ENCODE measurements at regions not wholly inside any gene's neighbourhood (a gene's known extent, or its start where the extent isn't known, plus 50 kb on each side); places are given as distances from the start of the nearest gene placed in this dataset.

DNA sequence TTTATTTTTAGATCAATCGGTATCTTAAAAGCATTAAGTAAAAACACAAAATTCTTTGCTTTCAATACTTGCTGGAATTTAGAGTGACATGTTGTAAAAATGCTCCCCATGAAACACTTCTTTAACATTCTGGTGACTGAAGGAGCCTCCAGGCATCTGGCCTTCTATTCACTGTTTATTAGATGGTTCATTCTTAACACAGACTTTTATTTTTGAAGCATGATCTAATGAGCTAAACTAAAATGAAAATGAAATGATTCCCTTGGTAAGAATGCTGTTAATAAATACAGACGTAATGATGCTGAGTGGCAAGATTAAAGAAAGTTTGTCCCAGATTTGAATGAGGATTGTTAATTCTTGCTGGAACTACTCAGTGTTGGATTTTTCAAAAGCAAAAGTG is 698.4 kb downstream of the TENT5A start:
- H3K27me3 Mint-ChIP-seq: no peaks in the 10 kb centered on the region
- no peaks in the 10 kb centered on the region for H3K9me3 Mint-ChIP-seq
- no peaks in the 10 kb centered on the region for H3K36me3 Mint-ChIP-seq
- no peak overlapping the region for H3K27ac Mint-ChIP-seq
- H3K4me3 Mint-ChIP-seq: no peak overlapping the region
- H3K4me1 Mint-ChIP-seq (ENCODE audit: unreplicated experiment): no peaks in the 10 kb centered on the region
- no peak for DNase-seq (ENCODE audit: extremely low spot score, unreplicated experiment)
- TF ChIP-seq, protein P1, sequence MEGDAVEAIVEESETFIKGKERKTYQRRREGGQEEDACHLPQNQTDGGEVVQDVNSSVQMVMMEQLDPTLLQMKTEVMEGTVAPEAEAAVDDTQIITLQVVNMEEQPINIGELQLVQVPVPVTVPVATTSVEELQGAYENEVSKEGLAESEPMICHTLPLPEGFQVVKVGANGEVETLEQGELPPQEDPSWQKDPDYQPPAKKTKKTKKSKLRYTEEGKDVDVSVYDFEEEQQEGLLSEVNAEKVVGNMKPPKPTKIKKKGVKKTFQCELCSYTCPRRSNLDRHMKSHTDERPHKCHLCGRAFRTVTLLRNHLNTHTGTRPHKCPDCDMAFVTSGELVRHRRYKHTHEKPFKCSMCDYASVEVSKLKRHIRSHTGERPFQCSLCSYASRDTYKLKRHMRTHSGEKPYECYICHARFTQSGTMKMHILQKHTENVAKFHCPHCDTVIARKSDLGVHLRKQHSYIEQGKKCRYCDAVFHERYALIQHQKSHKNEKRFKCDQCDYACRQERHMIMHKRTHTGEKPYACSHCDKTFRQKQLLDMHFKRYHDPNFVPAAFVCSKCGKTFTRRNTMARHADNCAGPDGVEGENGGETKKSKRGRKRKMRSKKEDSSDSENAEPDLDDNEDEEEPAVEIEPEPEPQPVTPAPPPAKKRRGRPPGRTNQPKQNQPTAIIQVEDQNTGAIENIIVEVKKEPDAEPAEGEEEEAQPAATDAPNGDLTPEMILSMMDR (conservative IDR thresholded peaks at IDR 0.05): no peak

DNA sequence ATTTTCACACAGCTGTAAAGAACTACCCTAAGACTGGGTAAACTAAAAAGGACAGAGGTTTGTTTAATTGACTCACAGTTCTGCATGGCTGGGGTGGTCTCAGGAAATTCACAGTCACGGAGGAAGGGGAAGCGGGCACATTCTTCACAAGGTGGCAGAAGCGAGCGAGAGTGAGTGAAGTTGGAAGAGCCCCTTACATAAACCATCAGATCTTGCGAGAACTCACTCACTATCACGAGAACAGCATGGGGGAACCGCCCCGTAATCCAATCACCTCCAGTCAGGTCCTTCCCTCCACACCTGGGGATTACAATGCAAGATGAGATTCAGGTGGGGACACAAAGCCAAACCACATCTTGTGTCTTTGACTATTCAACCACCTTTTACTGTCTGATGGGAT is 700.5 kb downstream of the TENT5A start:
- Mint-ChIP-seq H3K36me3 (no peaks in the 10 kb centered on the region), H3K27me3 (no peaks in the 10 kb centered on the region), H3K27ac (no peak overlapping the region), H3K4me1 (ENCODE audit: unreplicated experiment) (no peaks in the 10 kb centered on the region), H3K9me3 (no peaks in the 10 kb centered on the region), H3K4me3 (no peak overlapping the region)
- TF ChIP-seq, protein P1 (conservative IDR thresholded peaks at IDR 0.05): no peak
- no peak for DNase-seq (ENCODE audit: extremely low spot score, unreplicated experiment)

DNA sequence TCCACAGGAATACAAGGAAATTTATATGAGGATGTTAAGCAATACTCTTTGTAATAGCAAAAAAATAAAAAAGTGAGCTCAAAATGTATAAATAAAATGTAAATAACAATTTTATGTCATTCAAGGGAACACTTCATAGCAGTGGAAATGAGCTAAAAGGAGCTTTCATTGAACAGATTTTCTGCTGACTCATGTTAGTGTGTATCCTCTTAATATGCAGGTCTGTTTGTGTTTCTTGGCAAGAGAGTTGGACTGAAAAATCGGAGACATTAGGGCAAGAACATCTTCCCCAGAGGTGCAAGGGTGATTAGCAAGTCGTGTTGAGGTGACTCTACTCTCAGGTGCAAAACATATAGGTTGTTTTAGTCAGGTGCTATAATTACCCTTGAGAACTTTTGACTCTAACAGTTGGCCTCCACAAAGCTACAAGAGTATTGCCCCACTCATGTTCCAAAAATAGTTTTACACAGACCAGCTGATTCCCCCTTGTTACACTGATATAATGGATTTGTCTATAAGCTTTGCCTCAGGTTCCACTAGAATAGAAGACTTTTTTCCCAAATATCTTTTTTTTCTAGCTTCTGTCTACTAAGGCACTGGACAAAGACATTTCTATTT is 702.9 kb downstream of the TENT5A start:
- no peaks in the 10 kb centered on the region for H3K4me1 Mint-ChIP-seq (ENCODE audit: unreplicated experiment)
- no peak for DNase-seq (ENCODE audit: extremely low spot score, unreplicated experiment)
- no peaks in the 10 kb centered on the region for H3K27me3 Mint-ChIP-seq
- no peaks in the 10 kb centered on the region for H3K36me3 Mint-ChIP-seq
- H3K4me3 Mint-ChIP-seq: no peak overlapping the region
- H3K27ac Mint-ChIP-seq: no peak overlapping the region
- no peaks in the 10 kb centered on the region for H3K9me3 Mint-ChIP-seq
- TF ChIP-seq, protein P1 (conservative IDR thresholded peaks at IDR 0.05): no peak

DNA sequence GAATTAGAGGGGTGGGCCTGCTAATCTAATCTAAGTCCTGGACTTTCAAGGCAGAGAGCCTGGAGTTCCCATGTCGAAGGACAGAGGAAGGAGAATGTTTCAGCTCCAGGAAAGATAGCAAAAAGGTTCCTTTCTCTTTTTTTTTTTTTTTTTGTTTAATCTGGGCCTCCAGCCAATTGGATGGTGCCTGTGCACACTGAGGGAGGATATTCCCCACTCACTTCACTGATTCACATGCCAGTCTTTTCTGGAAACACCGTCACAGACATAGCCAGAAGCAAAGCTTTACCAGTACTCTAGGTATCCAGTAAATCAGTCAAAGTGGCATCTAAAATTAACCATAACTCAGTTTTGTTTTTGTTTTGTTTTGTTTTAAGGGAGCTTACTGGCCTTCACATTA is 721.1 kb downstream of the TENT5A start:
- TF ChIP-seq, protein P1 (conservative IDR thresholded peaks at IDR 0.05): no peak
- no peaks in the 10 kb centered on the region for H3K9me3 Mint-ChIP-seq
- no peaks in the 10 kb centered on the region for H3K4me1 Mint-ChIP-seq (ENCODE audit: unreplicated experiment)
- H3K27me3 Mint-ChIP-seq: no peaks in the 10 kb centered on the region
- H3K36me3 Mint-ChIP-seq: no peaks in the 10 kb centered on the region
- DNase-seq (ENCODE audit: extremely low spot score, unreplicated experiment): no peak
- H3K4me3 Mint-ChIP-seq: no peak overlapping the region
- no peak overlapping the region for H3K27ac Mint-ChIP-seq

DNA sequence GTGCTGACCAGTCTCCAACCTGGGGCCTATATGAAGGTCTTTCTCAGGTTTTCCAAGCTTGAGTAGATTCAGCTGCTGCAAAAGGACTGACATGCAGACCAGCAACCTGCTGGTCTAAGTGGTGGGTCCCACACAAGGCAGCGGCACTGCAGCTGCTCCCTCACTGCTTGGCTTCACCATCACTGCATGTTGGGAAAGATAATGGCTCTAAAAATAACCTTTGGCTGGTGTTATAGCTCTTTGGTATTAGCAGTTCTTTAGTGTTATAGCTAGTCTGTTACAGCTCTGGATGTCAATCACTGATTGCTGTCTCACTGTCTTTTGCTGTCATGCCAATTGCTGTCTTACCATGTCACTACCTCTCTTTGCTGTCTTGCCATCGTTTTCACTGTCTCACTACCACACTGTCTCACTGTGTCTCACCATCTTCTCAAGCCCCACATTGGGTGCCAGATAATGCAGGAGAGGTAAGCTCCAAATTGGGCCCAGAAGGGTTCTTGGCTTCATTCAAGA is 726.4 kb downstream of the TENT5A start:
- TF ChIP-seq, protein P1 (conservative IDR thresholded peaks at IDR 0.05): no peak
- DNase-seq (ENCODE audit: extremely low spot score, unreplicated experiment): no peak
- Mint-ChIP-seq H3K27ac (no peak overlapping the region), H3K4me3 (no peak overlapping the region), H3K4me1 (ENCODE audit: unreplicated experiment) (no peaks in the 10 kb centered on the region), H3K36me3 (no peaks in the 10 kb centered on the region), H3K27me3 (no peaks in the 10 kb centered on the region), H3K9me3 (peaks cover 5% of the 10 kb centered on the region)
